SKM-1 (cell line): ENCODE measurements at regions not wholly inside any gene's neighbourhood (a gene's known extent, or its start where the extent isn't known, plus 50 kb on each side); places are given as distances from the start of the nearest gene placed in this dataset.

Experiments
- DNase-seq: peaks from one replicate; lab custom pipeline; 2025; ENCODE audit not compliant: unreplicated experiment; lab: John Stamatoyannopoulos, UW

DNA sequence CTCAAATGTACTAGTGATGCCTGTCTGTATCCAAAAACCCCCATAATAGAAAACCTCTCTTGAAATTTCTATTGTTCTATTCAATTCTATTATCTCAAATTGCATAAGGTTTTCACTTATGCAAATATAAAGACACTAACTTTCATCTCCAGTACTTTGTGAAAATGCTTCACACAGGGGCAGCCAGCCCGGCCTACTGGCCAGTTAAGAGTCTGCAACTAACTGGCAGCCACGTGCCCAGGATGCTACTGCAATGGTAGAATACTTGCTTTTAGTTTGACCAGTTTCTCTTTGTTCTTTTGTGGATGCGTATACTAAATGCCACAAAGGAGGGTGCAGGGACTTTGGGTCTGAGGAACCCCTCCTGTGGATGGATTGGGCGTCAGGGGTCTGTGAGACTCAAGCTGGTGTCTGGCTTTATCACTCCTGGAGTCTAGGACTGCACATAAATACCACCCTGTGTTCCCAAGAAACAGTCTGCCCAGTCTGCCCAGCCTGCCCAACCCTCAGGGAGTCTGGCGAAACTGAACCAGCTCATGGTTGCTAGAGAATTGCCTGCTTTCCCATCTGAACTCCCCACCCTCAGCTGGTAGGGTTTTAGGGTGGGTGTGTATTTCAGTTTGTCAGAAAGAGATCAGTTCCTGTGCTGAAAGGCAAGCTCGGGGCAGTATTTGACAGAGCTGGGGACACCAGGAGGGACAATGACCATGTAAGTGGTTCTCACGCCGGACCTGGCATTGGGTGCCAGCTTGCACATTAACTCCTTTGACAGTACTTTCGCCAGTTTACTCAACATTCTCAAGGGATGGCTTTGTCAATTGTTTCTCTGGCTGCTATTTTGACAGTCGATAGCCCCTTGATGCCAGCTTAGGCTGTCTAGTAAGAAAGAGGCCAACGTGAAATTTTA is 558.2 kb upstream of the JAG1 start:
- DNase-seq = no peak

DNA sequence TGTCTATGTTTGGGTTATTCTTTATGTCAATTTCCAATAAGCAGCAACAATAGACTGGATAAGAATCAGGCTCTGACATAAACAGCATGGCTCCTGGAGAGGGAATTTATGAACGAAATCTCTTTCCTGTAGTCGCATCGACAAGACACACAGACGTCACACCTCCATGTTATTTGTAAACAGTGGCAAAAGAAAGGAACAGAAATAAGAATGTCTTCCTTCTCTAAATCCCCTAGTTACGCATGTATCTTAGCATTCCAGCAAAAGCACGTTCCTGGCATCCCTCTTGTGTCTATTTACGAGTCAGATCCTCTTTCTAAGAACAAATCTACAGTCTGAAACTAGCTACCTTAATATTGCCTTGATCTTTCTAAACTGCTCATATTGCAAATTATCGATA is 559.1 kb upstream of the JAG1 start:
- DNase-seq = no peak

DNA sequence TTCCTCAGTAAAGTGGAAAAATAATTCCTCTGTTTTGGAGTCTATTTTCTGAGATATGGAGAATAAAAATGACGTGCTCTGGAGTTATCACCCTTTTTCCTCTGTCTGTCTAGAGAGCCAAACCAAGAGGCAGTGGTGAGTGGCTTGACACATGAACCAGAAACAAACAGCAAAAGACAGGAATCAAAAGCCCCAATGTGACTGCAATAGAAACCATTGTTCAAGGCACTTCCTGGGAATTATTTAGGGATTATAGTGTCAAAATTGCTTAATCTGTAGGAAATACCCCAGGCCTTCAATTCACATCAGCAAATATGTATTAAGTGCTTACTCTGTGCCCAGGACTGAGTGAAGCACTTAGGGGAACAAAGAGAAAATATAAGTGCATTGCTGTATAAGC is 560.4 kb upstream of the JAG1 start:
- DNase-seq = no peak

DNA sequence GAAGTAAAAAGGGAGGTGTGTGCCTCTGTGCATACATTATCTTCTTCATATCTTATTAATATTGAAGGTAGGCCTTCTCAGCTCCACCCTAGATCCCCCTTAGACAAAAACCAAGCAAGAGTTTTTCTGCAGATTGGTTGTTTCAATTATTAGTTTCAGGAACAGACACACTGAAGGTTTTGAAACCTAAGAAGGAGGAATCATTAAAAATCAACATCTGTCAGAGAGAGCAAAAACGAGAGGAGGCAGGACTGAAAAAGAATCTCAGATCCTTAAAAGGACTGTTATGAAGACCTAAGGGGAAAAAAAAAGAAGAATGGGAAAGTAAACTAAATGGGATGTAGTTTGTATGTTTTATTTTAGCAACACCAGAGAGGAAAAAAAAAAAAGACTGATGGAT is 560.8 kb upstream of the JAG1 start:
- DNase-seq = no peak

DNA sequence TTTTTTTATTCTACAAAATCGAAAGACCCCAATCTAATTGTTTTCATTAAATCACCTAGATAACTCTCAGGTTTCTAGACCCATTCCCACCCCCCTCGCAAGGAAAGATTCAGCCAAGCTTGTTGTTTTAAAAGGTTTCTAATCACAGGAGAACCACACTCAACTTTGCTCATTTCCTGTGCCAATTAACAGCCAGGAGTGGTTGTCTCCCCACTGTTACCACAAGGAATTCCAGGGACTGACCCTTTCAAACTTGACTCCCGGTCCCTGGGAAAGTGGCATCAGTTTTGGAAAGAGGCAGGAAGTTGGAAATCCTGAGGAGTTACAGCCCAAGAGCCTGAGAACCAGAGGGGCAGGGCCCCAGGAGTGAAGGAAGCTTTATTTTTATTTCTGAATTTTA is 561.3 kb upstream of the JAG1 start:
- DNase-seq = no peak

DNA sequence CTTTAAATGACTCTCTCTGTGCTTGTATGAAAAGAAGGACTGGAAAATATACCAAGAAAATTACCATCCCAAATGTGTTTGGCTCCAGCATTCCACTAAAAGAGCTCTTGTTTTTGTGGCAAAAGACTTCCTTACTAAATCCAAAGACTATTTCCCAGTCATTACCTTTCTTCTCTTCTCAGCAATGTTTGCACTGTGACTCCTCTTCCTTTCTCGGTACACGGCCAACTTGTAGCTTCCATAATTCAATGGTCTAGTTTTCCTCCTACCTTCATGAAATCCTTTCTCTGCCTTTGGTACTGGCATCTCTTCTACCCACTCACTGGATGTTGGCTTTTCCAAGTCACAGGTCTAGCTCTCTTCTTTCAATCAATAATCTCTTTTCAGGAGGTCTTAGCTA is 568.5 kb upstream of the JAG1 start:
- DNase-seq = no peak

DNA sequence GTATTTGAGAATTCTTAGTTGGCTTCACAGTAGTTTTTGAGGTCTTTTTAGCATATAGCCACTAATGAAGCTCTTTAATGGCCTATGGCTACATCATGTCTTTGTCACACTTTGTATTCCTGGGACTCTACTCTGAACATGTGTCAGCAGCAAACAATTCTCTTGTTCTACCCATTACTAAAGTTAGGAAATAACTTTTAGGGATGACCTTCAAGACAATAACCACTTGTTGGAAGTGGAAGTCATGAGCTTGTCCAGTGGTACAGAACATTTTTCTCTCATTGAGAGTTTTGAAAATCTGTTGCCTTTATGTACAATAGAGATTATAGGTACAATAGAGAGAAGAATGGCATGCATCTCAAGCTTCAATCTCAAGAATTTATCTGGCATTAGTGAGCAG is 571.6 kb upstream of the JAG1 start:
- DNase-seq = no peak

DNA sequence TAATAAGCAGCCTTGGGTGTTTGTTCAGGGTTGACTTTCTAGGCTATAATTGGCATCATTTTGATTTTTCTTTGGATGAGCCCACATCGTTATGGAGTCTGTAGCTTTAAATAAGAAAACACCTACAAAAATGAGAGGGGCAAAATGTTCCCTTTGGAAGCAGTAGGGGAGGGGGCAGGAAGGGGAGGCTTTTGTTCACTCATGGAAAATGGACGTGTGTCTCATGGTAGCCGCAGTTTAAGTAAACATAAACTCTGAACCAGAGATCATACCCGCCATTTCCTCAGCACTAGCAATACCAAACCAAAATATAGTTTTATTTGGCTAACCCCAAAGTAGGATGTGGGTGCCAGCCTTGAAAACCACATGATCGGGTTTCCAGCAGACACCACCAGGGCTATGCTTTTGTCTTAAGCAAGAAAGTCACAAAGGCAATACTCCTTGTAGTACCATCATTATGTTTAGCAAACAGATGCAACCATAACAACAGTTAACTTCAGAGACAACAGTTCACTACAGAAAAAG is 572.5 kb upstream of the JAG1 start:
- DNase-seq = no peak

DNA sequence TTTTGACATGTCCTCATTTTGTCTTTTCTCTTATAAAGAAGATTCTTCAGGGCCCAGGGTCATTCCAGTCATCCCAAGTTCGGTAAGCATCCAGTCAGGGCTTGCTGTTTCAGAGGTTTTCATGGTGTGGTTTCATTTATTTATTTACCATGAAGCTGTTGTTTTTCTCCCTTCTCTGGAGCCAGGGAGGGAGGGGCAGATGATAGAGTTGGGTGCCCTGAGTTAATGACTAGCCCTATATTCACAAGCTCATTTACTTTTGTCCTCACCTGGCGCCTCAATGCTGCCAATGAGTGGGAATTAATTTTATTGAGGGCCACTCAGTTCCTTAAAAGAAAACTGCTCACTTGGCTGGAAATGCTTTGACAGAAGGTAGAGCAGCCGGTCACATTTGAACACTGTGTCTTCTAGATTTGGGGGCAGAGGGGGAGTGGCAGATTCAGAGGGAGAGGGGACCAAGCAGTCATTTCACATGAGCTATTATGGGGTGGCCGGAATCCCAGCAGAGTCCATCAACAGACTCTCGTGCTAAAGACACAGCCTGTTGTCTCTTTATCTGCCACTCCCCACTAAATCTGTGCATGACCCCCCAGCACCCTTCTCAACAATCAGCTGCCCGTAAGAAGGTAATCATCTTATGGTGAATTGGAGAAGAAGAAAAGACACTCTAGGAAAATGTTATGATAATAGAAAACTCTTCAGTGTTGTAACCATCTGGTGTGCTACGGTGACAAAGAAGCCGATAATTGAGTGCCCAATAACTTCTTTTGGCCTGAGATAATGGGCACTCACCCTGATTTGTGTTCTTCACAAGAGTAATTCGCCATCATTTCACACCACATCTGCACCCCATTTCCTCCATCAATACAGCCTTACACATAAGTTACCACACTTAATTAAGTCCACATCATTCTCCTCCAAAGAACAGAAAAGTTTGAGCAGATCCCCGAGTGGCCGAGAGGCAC is 573.5 kb upstream of the JAG1 start:
- DNase-seq = no peak

DNA sequence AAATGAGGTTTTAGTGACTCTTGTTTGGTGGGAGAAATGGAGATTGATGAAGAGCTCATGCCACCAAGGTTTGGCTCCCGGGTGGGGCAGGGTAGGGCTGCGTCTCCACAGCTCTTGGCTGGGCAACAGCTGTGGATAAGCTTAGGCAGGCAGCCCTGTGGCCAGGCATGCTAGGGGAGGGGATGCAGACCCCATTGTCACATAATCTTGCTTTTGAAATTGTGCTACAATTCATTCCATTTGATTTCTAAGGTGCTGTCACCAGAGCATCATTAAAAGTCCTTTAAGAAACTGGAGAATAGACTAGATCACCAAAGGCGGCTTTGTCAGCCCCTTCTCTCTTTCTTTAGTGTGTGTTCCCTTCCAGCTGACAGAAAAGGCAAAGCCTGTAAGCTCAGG is 574.2 kb upstream of the JAG1 start:
- no peak for DNase-seq

DNA sequence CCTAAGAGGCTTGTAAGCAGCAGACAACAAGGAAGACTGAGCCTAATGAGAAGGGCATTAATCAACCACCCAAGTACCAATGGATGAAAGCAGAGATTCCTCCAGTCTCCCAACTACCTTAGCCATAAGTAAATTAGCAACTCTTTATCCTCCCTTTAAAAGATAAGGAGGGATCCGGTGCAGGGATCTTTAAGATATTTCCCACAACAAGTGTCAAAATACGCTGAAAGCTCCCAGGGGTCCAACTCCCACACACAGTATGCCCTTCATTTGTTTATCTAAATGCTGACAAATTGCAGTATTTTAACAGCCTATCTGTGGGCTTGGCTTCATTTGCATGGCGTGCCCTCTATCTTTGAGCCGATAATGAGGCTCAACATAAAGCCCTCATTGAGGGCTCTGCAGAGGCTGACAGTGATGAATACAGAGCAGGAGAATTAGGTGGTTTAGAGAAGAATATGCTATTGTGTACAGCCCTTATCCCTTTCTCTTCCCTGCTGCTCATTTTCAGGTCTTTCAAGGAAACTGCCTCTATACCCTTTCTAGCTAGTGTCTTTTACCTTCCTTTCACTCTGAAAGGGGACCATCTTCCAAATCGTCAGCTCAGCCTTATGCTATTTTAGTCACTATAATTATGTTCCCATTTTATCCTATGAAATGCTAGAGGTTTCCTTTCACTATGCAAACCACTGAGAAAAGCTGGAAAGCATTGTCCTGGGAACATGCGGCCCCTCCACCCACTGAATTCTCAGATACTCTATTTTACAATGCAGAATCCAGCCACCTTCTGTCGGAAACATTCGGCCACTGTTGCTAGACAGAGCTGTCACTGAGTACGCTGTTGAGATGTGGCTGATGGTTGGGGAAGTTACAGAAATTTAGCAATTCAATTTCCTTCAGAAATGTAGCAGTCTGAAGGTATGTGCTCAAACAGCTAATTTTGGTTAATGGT is 575.2 kb upstream of the JAG1 start:
- no peak for DNase-seq

DNA sequence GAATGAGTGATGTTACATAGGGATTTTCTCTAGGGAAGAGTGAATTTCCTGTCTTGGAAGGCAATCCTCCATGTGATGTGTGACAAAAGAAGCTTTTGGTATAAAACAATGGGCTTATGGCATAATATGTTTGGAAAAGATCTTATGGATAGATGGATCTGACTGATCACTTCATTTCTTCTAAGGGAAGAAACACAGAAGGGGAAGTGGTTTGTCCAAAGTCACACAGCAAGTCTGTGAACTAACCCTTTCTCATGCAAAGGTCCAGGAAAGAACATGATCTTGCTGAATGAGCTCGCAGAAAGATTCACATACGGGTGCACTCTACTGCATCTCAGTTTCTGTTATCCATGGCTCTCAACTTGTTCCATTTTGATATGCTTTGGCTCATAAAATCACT is 575.9 kb upstream of the JAG1 start:
- no peak for DNase-seq

DNA sequence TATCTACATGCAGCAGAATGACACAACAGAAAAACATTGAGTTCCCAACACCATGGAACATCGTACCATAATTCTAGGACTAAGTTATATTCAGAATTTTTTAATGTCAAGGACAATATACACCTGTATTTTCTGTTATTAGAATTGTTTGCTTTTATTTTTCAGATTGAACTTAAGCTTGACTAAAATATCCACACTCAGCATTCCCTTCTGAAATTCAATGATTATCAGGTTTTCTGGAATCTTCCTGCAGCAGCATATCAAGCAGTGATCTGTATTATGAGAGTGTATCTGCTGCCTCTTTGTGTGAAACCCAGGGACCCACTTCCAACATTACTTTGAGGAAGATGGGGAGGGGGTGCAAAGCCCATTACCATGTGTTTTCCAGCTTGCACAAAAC is 578.6 kb upstream of the JAG1 start:
- no peak for DNase-seq

DNA sequence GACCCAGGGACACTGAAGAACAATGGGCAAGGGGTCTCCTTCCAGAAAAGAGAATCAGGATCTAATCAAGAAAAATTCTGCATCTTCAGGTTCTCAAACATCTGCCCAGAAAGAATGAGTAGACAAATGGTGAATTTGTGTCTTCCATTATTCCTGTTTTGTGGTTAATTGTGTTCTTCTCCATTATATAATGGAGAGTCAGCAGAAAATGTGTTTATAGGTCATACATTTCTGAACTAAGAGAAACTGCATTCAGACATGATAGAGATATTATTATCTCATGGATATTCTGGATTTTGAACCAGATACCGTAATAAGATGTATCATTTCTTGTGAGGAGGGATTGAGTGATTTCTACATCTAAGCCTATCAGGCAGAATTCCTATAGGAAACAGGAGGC is 581.7 kb upstream of the JAG1 start:
- no peak for DNase-seq

DNA sequence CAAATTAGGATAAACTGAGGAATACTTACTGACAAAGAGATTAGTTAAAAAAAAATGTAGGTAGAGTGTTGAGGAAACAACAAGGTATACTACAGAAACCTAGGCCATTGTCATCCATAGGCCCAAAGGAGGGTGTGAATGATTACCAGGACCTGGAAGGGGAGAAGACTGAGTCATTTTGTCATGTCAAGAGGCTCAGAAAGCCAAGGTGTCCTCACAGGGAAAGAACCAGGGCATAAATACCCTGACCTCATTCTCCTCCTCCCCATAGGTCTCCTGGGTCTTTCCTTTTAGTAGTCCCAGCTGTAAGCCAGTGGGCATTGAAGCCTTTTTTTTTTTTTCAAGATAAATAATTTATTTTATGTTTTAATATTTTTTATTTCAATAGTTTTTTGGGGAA is 582.1 kb upstream of the JAG1 start:
- no peak for DNase-seq

DNA sequence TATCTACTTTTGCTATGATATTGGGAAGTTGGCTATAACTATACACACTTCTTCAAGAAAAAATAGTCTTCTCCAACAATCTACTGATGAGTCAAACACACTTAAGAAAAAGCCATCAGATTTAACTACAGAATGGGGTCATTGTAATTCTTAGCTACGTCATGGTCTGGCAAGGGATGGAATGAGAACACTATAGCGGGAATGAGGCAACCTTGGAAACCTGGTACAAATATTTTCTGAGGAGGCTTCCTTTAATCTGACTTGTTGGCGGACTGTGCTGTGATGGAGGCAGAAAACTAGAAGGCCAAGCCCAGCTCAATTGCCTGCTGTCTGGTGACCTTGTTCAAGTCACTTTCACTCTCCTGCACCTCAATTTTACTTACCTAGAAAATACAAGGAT is 586.8 kb upstream of the JAG1 start:
- no peak for DNase-seq

DNA sequence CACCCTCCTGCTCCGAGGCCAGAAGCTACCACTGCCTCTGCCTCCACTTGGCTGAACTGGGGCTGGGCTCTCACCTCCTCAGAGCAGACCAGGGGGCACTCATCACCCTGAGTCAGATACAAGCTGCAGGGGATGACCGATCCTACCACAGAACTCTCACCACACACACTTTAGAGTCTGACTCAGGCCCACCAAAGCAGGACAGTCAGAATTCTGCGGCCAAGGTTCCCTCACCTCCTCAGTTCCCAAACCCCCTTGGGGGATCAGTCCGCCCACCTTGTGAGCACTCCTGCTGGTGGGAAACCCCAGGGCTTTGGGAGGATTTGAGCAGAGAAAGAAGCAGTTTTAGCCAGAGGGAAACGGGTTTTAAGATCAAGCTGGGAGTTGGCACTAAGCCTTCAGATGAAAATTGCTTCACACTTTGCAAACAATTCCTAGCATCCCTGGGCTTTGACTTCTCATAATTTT is 587.8 kb upstream of the JAG1 start:
- no peak for DNase-seq

DNA sequence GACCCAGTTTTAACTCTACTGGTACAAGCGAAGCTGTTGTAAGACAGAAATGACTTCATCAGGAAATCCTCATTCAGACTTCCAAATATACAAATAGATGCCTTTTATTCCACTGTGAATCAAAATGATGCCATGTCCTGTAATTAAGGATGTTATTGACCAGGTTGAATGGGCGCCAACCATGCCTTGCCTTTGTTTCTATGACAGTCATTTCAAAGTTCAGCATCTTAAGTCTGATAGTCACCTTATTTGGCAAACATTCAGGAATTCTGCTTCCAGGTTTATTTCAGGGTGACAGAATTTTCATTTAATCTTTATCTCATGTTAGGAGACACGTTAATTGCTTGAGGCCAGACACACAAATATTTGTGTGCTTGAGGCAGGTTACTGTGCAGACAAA is 592.8 kb upstream of the JAG1 start:
- no peak for DNase-seq

DNA sequence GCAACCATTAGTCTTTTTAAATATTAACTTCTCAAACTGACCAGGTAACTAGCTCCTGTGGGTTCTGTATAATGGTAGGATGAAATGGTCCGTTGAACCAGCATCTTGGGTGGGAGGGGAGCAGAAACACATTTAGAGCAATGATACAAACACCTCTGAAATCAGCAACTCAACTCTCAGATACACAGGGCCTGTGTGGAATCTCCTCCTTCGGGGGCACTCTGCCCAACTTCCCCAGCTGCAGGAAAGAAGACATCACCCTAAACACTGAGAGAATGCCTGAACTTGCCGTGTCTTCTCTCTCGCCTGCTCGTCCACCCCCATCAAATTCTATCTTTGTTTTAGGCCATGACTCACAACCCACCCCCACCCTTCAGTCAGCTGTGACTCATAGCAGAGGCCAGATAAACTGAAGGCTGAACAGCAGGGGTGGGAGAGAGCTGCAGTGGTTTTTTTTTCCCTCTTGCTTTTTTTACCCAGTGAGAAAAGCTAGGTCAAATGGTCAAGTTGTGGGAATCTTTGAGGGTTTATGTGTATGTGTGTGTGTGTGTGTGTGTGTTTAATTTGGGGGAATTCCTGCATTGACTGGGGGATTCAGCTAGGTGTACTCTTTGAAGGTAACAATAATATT is 593.4 kb upstream of the JAG1 start:
- DNase-seq = no peak

DNA sequence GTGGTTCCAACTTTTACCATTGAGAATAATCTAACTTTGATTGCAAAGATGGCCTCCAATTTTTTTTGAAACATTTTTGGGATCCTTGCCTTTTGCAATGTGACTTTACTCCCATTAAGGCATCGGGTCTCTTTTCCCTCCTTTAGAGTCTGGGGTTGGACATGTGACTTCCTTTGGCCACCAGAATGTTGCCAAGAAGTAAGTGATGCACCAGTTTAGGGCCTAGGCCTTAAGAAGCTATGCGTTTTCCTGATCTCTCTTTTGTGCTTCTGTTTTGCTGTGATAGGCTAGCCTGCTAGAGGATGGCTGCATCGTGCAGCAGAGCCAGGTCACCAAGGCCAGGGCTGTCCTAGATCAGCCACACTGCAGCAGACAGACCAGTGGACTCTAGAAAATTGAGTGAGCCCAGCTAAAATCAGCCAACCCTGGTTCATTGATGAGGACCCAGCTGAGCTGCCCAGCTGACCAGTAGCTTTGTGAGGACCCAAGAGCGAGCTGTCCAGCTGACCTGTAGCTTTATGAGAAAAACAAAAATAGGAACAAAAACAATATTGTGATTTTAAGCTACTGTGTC is 594.0 kb upstream of the JAG1 start:
- no peak for DNase-seq
